Uterus (tissue), 3 donors: ENCODE measurements at regions not wholly inside any gene's neighbourhood (a gene's known extent, or its start where the extent isn't known, plus 50 kb on each side); places are given as distances from the start of the nearest gene placed in this dataset.

Experiments used
- DNase-seq, 2 donors: peaks; one replicate each; pipeline ENCODE4 v3.0.0-alpha.2; 2019 to 2020
- H3K27ac ChIP-seq, 2 donors: fragments of 200-600 bp; sonication (generic); 1 replicate in 1 of 2; 2 replicates in 1 of 2; pipeline ENCODE4 v1.5.1; 2016 to 2018
- H3K27me3 ChIP-seq, 2 donors: fragments of 200-600 bp; sonication (generic); one replicate each; pipeline ENCODE4 v1.5.1; 2018 to 2019; ENCODE audit warnings: control low read depth in 1 of 2
- H3K36me3 ChIP-seq, 2 donors: fragments of 200-600 bp; sonication (generic); one replicate each; pipeline ENCODE4 v1.5.1; 2019; ENCODE audit warnings: control low read depth in 1 of 2
- H3K4me1 ChIP-seq, 2 donors: fragments of 200-600 bp; sonication (generic); one replicate each; pipeline ENCODE4 v1.5.1; 2018 to 2019; ENCODE audit warnings: control low read depth in 1 of 2
- H3K4me3 ChIP-seq, 2 donors: fragments of 200-600 bp; sonication (generic); 1 replicate in 1 of 2; 2 replicates in 1 of 2; pipeline ENCODE4 v1.5.1; 2018 to 2019; ENCODE audit warnings: mild to moderate bottlenecking in 1 of 2
- H3K9me3 ChIP-seq, 2 donors: fragments of 200-600 bp; sonication (generic); one replicate each; pipeline ENCODE4 v1.5.1; 2019; ENCODE audit warnings: control low read depth in 1 of 2
- CTCF ChIP-seq, 4 experiments: fragments of 200-600 bp in 2 of 4; fragments of 450-650 bp in 2 of 4; sonication (generic) in 2 of 4; IDR thresholded peaks; one replicate each; pipeline ENCODE4 v1.5.1; 2016 to 2019; ENCODE audit warnings: antibody characterized with exemption in 4 of 4, mild to moderate bottlenecking in 2 of 4, moderate library complexity in 1 of 4
- POLR2A ChIP-seq, 2 donors: fragments of 450-650 bp; IDR thresholded peaks; one replicate each; pipeline ENCODE4 v1.6.1; 2016; ENCODE audit warnings: antibody characterized with exemption in 2 of 2, mild to moderate bottlenecking in 1 of 2, moderate library complexity in 1 of 2
- intact Hi-C: fragments of 100-400 bp; cut with DNase I; formaldehyde crosslinking; loops from one replicate; pipeline ENCODE4 v1.15.1; 2023; ENCODE audit warnings: low total_unique reads
- donor health status: DM: yes; HTN: yes; CAD: no.

GRCh38 chr4:41326776-41327175, 70.0 kb downstream of the UCHL1 start:
- no peak for DNase-seq
- TF ChIP-seq POLR2A (IDR thresholded peaks at IDR 0.05) (no peak), CTCF (IDR thresholded peaks at IDR 0.05) (no peak)
- Histone ChIP-seq H3K9me3 (no peaks in the 10 kb centered on the region), H3K4me3 (no peak overlapping the region), H3K4me1 (no peaks in the 10 kb centered on the region), H3K36me3 (no peaks in the 10 kb centered on the region), H3K27me3 (no peaks in the 10 kb centered on the region), H3K27ac (no peak overlapping the region)
- intact Hi-C loops: no loop called here

GRCh38 chr4:41327770-41328169, 71.0 kb downstream of the UCHL1 start:
- TF ChIP-seq CTCF (IDR thresholded peaks at IDR 0.05): no peak
- TF ChIP-seq POLR2A (IDR thresholded peaks at IDR 0.05): no peak
- Histone ChIP-seq H3K9me3 (no peaks in the 10 kb centered on the region), H3K4me1 (no peaks in the 10 kb centered on the region), H3K36me3 (no peaks in the 10 kb centered on the region), H3K4me3 (no peak overlapping the region), H3K27me3 (no peaks in the 10 kb centered on the region), H3K27ac (no peak overlapping the region)
- intact Hi-C loops: no loop called here
- DNase-seq: no peak

GRCh38 chr4:41329361-41329760, 72.6 kb downstream of the UCHL1 start:
- no peaks in the 10 kb centered on the region for H3K9me3 ChIP-seq
- no peak overlapping the region for H3K4me3 ChIP-seq
- intact Hi-C loops: no loop called here
- TF ChIP-seq POLR2A (IDR thresholded peaks at IDR 0.05) (no peak), CTCF (IDR thresholded peaks at IDR 0.05) (no peak)
- H3K4me1 ChIP-seq: no peaks in the 10 kb centered on the region
- H3K27ac ChIP-seq: no peak overlapping the region
- no peak for DNase-seq
- H3K36me3 ChIP-seq: no peaks in the 10 kb centered on the region
- no peaks in the 10 kb centered on the region for H3K27me3 ChIP-seq

- DNase-seq: no peak
- TF ChIP-seq CTCF (IDR thresholded peaks at IDR 0.05) (no peak), POLR2A (IDR thresholded peaks at IDR 0.05) (no peak)
- no peak overlapping the region for H3K4me3 ChIP-seq
- H3K36me3 ChIP-seq: no peaks in the 10 kb centered on the region
- no peaks in the 10 kb centered on the region for H3K27me3 ChIP-seq
- intact Hi-C loops: no loop called here
- H3K4me1 ChIP-seq: no peaks in the 10 kb centered on the region
- H3K27ac ChIP-seq: no peak overlapping the region
- no peaks in the 10 kb centered on the region for H3K9me3 ChIP-seq
These were observed 74.5 kb downstream of the UCHL1 start for GRCh38 chr4:41331224-41331623.

GRCh38 chr4:41332510-41333054, 75.9 kb downstream of the UCHL1 start:
- no peak overlapping the region for H3K27ac ChIP-seq
- H3K4me1 ChIP-seq: no peaks in the 10 kb centered on the region
- H3K9me3 ChIP-seq: no peaks in the 10 kb centered on the region
- no peaks in the 10 kb centered on the region for H3K27me3 ChIP-seq
- no peak for DNase-seq
- H3K36me3 ChIP-seq: no peaks in the 10 kb centered on the region
- intact Hi-C loops: no loop called here
- H3K4me3 ChIP-seq: no peak overlapping the region
- TF ChIP-seq POLR2A (IDR thresholded peaks at IDR 0.05): no peak

- intact Hi-C loops: no loop called here
- H3K4me3 ChIP-seq: no peak overlapping the region
- no peaks in the 10 kb centered on the region for H3K36me3 ChIP-seq
- H3K4me1 ChIP-seq: no peaks in the 10 kb centered on the region
- H3K27me3 ChIP-seq: no peaks in the 10 kb centered on the region
- DNase-seq: no peak
- TF ChIP-seq POLR2A (IDR thresholded peaks at IDR 0.05): no peak
- no peak for TF ChIP-seq CTCF (IDR thresholded peaks at IDR 0.05)
- H3K9me3 ChIP-seq: no peaks in the 10 kb centered on the region
- no peak overlapping the region for H3K27ac ChIP-seq
These were observed 77.5 kb downstream of the UCHL1 start for GRCh38 chr4:41334182-41334581.
